Esophagus muscularis mucosa (tissue), 4 donors: ENCODE measurements at regions not wholly inside any gene's neighbourhood (a gene's known extent, or its start where the extent isn't known, plus 50 kb on each side); places are given as distances from the start of the nearest gene placed in this dataset.

ENCODE experiments used
- CTCF ChIP-seq, 3 experiments: fragments of 200-600 bp in 2 of 3; fragments of 450-650 bp in 1 of 3; sonication (generic) in 2 of 3; IDR thresholded peaks; one replicate each; pipeline ENCODE4 v1.5.1; 2017 to 2019; ENCODE audit warnings: antibody characterized with exemption in 3 of 3, mild to moderate bottlenecking in 2 of 3, moderate library complexity in 1 of 3
- EP300 ChIP-seq: sonication (generic); formaldehyde crosslinking; IDR thresholded peaks from one replicate; pipeline ENCODE4 v1.6.1; 2017; ENCODE audit warnings: antibody characterized with exemption
- POLR2A ChIP-seq: fragments of 450-650 bp; IDR thresholded peaks from one replicate; pipeline ENCODE4 v1.6.1; 2017; ENCODE audit warnings: antibody characterized with exemption, moderate library complexity, mild to moderate bottlenecking, low read depth
- POLR2AphosphoS5 ChIP-seq, 2 donors: sonication (generic); formaldehyde crosslinking; IDR thresholded peaks; one replicate each; pipeline ENCODE4 v1.6.1; 2017; ENCODE audit warnings: antibody characterized with exemption in 2 of 2

GRCh38 chr5:130994496-130995253 is 170.4 kb downstream of the HINT1 start:
- TF ChIP-seq POLR2A = no peak
- no peak for TF ChIP-seq POLR2AphosphoS5 (IDR thresholded peaks at IDR 0.05)
- TF ChIP-seq CTCF (IDR thresholded peaks at IDR 0.05) = no peak
- TF ChIP-seq EP300 = no peak
